Left renal cortex interstitium (tissue), 4 donors: ENCODE measurements at regions not wholly inside any gene's neighbourhood (a gene's known extent, or its start where the extent isn't known, plus 50 kb on each side); places are given as distances from the start of the nearest gene placed in this dataset.

Experiments used
- DNase-seq, 4 donors: peaks; one replicate each; pipeline ENCODE4 v3.0.0-alpha.2; 2013; ENCODE audit warnings: low read depth in 4 of 4, low spot score in 2 of 4, missing footprints in 1 of 4

DNA sequence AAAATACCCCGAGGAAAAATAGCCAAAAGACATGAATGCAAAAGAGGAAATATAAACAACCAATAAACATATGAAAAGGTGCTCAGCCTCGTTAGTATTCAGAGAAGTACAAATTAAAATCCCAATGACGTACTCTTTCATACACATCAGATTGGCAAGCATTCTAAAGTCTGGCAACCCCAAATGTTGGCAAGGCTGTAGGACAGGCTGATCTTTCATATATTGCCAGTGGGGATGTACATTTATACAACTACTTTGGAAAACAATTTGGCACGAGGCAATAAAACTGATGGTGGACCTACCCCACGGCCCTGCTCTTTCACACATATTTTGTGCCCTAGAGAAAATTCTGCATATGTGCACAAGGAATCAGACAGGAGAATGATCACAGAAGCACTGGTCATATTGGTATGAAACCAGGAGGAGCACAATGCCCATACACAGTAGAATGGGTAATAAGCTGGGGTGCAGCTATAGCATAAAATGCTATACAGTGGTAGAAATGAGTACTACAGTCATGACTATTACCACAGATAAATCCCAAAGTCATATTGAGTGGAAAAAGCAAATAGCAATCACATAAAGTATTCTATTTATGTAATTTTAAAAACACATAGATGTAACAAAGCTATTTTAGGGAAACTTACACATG lies 176.0 kb upstream of the SLC24A5 start:
- DNase-seq = no peak

DNA sequence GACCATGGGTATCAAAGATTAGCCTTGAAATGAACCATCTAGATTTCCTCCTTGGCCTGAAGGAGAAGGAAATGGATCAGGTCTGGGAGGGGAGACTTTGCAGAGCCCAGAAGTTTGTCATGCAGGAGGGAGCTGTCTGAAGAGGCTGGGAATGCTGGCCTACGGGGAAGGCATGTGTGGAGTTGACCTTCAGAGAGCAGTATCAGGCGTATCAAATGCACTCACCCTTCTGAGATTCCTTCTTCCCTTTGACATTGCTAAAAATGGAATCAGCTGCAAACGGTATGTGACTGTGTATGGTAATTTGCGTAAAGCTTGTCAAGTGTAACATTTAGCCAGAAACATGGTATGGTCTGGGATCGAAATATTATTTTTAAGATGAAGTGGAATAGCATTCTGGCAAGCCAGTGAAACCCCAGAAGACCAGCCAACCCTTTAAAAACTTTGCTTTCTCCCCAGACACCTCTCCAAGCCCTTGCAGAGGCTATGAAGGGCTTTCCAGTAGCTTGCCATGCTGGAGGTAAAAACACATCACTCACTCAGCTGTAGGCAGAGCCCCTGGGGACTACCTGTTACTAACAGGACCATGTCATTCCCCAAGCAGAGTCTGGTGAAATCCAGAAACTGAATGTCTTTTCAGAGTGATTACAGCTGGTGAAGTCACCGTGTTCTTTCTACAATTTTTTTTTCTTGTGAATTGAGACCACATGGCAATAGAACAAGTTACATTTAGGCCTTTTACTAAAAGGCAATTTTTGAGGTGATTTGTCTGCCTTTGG lies 174.7 kb upstream of the SLC24A5 start:
- no peak for DNase-seq

DNA sequence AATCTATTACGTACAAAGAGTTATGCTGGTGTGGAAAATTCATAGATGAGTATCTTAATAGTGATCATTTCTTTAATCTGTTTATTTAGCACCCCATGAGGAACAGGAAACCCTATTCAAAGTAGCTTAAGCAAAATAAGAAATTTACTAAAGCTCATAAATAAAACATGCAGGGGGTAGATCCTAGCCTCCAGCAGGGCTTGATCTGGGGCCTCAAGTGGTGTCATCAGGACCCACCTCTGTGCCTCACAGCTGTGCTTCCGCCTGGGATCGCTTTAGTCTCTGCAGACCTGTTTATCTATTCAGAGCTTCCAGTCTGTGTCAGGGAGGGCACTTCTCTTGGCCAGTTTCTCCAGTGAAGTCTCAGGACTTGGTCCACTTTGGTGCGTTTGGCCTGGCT lies 171.0 kb upstream of the SLC24A5 start:
- DNase-seq = no peak

DNA sequence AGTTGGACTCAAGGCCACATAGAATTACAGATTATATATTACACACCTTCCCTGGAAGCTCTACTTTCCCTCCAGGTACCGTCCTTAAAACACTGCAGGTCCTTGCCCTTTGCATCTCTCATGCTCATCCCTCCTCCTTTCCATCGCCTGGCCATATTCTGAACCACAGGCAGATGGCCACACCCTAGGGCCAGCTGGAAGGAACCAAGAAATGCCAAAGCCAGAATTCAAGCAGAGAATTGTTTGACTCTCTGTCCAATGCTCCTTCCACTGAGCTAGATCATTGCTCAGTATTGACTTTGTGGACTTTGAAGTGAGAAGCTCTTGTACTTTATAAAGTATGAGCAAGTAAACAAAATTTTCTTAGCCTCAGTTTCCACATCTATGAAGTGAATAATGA lies 170.3 kb upstream of the SLC24A5 start:
- DNase-seq = no peak

DNA sequence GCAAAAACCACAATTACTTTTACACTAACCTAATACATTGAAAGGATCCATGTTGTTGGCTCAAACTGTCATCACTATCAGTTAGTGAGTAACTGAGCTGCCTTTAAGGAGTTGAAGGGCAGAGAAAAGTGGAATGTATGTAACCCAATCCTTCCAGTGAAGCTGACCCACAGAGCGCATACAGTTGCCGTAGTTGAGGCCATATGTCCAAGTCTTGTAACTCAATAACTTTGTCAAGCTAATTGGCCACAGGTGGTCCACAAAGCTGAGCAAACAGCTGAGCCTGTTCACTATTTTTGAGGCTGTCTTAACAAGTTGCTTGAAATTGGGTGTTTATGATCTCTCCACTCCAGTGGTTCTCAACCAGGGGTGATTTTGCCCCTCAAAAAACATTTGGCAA lies 169.0 kb upstream of the SLC24A5 start:
- no peak for DNase-seq

DNA sequence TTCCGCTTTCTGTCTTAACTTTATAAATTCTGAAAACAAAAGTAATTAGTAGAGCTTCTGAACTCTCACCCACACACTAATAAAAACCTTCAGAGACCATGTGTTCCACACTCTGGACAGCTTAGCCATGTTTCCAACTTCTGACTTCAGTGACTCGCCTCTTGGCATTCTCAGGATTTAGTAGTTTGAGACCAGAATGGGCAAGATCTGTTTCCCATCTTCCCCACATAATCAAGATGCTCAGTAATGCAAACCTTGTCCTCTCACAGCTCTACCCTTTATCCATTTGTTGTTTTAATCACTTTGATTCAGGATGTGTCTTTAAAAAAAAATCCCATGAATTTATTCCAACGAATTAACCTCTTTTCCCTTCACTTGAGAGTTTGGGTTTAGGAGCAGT lies 166.6 kb upstream of the SLC24A5 start:
- no peak for DNase-seq

DNA sequence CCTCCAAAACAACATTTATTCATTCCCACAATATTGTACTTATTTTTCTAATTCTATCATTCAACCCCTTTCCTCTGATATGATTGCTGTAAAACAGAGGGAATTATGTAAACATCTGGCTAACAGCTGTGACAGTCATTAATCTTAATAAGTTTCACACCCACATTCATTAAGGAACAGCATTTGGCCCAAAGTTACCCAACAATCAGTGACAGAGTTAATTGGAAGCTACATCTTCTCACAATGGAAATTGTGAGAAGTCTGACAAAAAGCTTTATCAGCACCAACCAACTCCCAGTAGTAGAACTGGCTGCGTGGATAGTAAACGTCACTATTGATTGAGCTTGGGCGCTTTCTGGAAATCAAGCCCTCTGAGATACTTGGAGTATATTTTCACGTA lies 165.8 kb upstream of the SLC24A5 start:
- DNase-seq = no peak

DNA sequence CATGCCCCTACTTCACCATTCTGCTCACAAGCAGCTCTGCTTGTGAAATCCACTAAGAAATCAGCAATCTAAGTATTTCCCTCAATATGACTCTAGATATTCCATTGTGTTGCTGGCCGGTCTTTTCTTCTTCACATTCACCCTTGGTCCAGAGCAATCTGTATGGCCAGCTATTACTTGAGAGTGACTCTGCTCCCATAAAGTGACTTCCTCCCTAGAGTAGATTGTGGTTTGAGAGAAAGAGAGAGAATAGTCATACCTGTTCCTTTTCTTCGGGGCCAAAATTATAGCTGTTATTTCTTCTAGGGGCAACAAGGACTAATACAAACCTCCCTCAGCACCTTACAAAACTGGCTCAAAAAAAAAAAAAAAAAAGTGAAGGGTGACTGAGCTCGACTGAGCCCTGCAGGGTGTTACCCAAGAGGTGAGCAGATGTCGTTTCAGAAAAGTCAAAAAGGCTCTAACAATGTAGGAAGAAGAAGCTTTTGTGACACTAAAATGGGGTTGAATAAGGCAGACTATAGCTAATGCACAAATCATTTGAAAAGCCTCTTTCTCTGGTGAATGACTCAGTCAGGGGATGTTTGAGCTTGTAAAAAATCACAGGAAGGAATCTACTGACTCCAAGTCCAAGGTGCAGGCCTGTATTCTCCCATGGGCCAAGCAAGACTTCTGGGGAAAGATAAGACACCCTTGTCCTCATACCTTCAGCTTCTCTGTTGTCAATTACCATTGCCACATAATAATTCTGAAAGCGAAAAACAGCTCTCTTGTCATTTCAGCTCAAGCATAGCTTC lies 161.0 kb upstream of the SLC24A5 start:
- no peak for DNase-seq

DNA sequence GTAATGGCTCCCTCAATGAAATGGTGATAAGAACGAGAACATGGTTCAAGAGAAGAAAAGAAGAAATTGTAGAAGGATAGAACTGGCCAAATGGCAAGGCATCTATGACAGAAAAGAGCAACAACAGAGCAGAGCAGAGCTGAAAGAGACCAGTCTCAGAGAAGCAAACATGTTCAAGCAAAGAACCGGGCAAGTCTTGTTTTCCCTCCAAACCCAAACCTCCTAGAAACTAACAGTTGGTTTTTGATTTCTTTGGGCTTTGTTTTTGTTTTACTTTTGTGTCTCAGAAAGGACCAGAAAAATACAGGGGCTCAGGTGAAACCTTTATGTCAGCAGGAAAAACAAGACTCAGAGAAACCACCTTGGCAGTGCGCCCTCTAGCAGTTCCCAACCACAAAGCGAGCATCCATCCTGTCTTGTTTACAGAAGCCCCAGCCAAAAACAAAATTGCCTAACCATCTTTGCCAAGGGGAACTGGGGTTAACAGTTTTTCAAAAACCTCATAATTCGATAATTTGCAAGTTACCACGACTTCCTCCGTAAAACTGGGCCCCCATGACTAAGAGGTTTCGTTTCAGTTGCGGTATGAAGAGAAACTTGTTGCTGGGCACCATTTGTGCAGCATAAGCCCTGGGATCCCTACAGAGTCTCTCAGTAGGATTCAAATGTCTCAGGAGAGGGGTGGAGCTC lies 159.2 kb upstream of the SLC24A5 start:
- DNase-seq = no peak

DNA sequence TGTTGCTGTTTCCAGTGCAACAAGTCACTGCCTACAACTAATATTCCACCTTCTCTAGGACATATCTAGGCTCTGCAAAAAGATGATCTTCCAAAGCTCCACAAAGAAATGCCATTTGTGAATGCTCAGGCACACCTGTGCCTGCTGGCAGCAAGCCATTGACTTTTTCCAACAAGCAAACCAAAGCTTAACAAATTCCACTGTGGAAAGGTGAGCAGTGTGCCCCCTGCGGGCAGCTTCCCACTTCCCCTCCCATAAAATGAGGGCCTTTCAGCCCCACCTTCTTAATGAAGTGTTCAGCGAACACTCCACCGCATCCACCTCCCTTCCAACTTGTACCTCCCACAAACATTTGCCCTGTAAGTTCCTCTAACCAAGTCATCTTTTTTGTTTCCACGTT lies 157.5 kb upstream of the SLC24A5 start:
- DNase-seq = no peak

DNA sequence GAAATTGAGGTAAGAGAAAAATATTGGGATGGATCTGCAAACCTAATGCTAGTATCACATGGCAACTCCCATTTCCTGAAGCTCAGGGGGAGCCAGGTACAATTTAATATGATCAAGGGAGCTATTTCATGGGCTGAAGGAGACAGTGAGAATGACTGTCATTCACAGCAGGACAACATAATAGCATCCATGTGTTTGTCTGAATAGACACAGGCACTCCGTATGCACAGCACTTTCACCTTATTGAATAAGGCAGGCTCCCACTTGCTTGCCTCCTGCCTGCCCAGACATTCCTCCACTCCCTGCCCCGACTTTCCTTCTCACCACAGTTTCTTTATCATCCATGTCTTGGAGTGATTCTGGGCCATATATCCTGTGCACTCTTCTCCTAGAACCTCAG lies 156.6 kb upstream of the SLC24A5 start:
- no peak for DNase-seq

DNA sequence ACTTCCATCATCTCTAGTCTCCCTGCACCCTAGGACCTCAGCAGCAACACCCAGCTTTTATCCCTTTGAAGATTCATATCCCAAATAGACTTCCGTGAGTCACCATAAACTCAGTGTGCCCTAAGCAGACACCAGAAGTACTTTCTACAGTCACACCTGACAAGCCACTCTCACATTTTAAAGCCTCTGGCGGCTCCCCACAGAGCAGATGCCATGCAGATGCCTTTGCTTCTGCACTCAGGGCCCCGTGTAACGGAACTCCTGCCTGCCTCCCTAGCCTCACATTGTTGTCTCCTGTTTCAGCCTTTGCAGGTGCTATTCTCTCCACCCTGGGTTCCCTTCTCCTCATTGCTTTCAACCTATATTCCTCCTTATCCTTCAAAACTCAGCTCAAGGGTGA lies 155.5 kb upstream of the SLC24A5 start:
- DNase-seq = no peak

DNA sequence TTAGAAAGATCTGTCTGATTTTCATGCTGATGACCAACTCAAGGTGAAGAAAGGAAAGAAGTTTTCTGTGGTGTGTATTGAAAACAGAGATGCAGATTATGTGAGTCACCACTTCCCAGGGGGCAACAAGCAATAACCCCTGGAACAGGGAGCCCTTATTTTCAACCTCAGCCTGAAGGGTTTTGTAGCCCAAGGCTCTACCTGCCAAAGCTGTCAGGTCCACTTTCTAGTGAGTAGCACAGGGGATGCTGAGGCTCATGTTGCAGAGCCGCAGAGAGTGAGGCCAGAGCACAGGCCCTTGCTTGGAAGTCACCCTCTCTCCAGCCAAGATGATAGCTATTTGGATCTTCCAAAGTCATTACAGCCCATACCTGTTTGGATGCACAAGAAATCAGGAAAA lies 152.2 kb upstream of the SLC24A5 start:
- DNase-seq = no peak

DNA sequence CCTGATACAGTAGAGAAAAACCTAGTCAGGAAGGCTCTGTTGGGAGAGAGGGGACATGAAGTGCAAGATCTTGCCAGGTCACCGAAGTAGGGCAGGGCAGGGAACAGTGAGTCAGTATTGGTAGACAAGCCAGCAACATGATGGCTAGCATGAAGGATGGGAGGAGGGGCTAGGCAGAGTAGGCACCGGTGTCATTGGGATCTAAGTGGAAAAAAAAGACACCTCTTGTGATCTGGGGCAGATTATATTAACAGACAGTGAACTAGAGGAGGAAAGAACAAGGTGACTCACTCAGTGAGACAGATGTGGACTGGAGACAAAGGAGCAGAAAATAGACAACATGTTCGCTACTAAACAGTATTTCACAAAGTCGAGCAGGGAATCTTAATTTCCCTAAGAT lies 149.2 kb upstream of the SLC24A5 start:
- DNase-seq = no peak

DNA sequence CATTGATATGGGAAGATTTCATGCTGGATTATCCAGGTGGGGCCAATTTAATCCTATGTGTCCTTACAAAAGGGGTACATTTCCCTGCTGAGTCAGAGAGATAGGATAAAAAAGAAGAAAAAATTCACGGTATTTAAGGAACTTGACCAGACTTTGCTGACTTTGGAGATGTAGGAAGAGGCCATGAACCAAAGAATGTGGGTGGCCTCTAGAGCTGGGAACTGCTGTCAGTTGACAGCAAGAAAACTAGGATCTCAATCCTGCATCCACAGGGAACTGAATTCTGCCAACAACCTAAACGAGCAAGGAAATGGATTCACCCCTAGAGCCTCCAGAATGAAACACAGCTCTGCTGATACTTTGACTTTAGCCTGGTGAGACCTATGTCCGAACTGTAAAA lies 148.1 kb upstream of the SLC24A5 start:
- DNase-seq = no peak

DNA sequence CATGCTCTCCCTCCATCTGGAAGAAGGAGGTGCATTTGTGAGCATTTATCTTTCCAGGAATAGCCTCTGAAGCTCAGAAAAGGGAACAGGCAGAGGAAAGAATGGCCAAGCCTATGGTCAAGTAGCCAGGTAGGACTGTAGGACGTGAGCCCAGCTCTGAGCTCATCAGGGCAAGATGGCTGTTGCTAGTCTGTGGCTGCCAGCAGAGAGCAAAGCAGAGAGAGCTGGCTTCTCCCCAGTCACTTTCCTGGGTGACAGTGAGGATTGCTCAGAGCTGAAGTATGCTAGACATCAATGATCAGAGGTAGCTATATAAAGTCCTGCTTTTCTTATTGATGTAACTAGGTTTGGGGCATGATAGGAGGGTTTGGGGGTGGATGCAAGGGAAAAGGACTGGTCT lies 146.1 kb upstream of the SLC24A5 start:
- no peak for DNase-seq

DNA sequence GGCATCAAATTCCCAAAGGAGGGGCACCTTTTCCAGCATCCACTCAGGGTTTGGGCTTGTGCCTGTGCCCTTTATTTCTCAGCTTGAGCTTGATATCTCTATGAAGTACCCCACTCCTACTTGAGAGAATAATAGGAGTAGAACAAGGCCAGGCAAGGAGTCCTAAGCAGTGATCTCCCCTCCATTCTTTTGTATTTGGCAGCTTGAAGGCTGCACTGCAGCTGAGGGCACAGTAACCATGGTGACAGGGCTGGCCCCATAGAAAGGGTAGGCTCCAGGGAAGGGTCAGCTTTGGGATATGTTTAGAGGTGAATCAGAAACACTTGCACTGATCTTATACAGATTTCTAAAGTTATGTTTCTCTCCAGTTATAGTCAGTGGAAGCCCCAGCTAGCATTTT lies 145.4 kb upstream of the SLC24A5 start:
- no peak for DNase-seq

DNA sequence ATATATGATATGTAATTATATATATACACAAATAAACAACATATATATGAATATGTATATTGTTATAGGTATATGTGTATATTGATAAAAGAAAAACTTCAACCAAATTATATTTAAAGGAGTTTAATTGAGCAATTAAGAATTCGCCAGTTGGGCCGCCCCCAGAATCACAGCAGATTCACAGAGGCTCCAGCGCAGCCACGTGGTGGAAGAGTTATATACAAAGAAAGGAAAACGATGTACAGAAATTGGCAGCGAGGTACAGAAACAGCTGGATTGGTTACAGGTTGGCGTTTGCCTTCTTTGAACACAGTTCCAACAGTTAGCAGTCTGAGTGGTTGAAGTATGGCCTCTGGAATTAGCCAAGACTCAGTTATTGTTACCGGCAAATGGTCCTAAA lies 137.3 kb upstream of the SLC24A5 start:
- DNase-seq = no peak

DNA sequence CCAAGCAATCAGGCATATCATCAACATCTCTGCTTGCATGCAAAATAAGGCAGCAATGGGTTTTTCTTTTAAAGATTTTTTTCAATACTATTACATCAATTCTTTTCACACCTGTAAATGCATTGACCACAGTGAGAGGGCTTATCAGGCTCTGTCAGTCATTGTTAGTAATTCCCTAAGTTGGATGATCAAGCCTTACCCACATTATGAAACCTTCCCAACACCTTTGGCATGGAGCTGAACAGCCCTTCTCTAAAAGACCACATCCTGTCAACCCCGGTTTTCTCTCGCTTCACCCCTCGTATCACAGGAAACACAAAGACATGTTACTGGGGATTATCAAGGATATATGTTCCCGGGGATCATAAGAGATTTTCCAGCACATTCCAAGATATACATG lies 135.2 kb upstream of the SLC24A5 start:
- no peak for DNase-seq

DNA sequence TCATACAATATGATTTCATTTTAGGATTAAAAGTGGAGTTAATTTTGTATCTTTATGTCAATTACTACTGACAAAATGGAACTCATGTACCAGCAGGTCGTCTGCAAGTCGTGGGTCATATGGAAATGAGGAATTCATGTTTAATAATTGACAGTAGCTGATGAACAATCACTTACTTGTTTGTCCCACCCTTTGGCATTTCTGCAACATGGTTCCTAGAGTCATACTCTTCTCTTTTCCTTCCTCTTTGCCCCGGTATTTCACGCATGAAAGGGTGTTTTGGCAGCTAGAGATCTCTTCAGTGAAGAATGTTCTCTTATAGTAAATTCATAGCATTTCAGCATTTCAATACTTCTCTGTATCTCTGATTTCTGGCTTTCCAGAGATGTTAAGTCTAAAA lies 133.3 kb upstream of the SLC24A5 start:
- DNase-seq = no peak

DNA sequence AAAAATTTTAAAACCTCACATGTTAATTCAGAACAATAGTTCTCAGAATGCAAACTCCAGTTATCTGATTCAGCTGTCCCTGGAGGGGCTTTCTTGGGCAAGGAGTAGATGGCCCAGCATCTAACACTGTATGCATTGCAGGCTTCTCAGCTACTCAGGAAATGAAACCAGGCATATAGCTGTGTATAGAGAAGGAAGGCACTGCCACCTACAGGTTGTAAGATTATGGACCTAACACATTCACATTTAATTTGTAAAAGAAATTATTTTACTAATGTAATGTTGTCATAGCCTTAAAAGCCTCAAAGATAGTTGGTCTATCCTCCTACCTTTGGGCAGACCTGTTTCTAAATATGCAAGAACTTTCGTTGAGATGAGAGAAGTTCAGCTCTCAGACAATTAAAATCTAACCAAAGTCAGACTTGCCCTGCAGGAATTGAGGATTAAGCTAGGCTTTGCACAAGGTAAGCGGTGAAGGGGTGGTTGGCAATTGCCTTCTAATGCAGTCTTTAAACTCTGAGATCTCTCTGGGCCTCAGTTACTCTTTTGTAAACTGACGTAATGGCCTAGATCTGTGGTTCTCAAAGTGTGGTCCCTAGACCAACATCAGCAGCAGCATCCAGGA lies 132.8 kb upstream of the SLC24A5 start:
- peak in 2 of 4 donors; percentile 26 to 47 for DNase-seq
